GM21360 (cell line): ENCODE measurements at regions not wholly inside any gene's neighbourhood (a gene's known extent, or its start where the extent isn't known, plus 50 kb on each side); places are given as distances from the start of the nearest gene placed in this dataset.

Experiments
- ATAC-seq: cut with Tn5 transposase; IDR thresholded peaks from one replicate; pipeline ENCODE4 v1.9.1; 2021; ENCODE audit warnings: mild to moderate bottlenecking, moderate library complexity; ENCODE audit not compliant: unreplicated experiment

DNA sequence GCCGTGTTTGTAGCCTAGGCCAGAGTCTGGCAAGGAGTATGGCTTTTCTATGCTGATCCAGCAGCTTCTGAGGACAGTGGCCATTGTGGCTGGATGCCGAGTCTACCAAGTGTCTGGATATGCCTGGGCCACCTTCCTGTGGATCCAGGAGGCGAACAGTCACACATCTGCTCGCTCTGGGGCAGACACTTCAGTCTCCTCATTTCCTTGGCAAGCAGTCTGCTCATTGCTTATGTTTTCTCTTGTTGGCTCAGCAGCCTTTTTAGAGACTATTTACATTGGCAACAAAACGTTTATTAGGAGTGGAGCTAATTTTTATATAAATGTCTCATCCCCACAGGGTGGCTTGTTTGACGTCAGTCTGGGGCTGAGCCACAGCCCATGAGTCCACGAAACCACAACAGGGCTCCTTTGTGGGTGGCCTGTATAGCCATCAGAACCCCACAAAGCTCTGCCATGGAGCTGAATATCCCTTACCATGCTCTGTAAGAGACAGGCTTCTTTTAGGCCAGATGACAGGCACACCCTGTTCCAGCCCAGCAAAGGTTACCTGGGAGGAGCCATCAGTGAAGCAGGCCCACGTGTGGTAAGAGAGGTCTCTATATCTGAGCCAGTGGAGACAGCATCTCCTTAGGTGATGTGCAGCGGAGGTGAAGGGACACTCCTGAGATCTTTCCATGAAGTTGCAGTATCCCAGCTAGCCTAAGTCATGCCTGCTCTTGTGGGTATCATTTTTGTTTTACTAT lies 221.7 kb downstream of the DIRAS2 start:
- ATAC-seq, result no peak

DNA sequence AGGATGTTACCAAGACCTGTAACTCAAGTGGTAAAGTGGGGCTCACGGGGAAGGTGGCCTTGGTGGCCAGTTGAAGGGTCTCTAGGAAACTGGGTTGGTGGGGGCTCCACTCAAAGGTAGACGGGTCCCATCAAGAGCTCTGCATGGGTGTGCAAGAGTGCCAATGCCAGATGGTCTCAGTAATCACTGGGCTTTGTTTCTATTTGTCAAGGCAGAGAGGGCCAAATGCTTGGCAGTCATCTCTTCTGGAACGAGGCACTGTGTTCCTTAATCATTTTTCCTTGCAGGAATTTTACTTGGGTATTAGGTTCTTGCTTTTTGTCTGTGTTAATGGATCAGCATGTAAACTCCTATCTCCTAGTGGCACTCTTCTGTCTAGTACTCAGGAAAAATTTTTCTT lies 220.8 kb downstream of the DIRAS2 start:
- no peak for ATAC-seq

DNA sequence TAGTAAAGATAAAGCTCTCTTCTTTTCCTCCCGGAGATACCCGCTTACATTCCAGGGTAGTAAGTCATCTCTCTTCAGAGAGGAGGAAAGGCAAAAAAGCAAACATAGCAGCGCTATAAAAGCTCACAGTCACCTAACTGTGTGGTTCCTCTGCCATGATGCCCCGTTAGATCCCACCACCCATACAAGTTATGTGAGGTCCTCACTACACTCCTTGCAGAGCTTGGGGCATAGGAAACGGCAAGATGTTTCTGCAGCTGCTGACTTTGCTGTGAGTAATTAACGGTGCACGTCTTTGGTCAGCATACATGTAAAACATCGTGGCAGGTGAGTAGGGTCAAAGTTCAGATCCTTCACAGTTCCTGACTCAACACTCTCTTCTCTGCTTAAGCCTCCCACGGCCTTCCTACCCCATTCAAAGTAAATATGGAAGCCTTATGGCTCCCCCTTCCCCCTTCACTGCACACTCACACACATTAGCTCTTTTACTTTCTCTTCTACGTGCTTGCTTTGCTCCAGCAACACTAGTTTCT lies 218.9 kb downstream of the DIRAS2 start:
- no peak for ATAC-seq

DNA sequence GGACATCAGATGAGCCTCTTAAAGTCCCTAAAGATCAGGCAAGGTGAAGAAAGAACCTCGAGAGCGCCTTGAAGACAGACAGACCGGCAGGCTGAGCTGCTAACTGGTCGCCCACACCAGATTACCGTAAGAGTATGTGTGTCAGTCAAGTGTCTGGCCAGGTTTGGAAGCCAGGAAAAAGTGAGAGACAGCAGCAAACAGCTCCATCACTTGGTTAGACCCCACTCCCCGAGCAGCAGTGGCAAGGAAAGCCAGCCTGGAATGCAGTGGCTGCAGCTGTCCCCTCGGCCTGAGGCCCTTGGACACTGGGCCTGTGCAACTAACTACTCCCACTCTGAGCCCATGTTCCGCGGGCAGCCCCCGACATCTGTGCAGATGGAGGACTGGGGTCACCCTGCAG lies 214.1 kb downstream of the DIRAS2 start:
- ATAC-seq, result no peak

DNA sequence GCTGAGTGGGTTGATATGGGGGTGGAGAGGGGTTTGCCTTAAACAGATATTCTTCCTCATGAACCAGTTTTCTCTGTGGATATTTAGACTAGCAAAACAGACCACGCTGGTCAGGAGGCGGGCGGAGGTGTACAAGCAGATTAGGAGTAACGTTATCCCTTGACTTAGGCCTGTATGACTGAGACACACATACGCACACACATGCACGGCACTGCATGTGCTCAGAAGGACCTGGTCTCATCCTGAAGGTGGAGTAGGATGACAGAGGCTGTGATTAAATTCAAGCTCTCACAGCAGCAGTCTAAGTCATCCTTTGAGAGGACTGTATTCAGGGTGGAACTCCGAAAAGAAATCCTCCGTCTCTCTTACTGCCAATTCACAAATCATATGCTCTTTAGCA lies 209.7 kb downstream of the DIRAS2 start:
- no peak for ATAC-seq

DNA sequence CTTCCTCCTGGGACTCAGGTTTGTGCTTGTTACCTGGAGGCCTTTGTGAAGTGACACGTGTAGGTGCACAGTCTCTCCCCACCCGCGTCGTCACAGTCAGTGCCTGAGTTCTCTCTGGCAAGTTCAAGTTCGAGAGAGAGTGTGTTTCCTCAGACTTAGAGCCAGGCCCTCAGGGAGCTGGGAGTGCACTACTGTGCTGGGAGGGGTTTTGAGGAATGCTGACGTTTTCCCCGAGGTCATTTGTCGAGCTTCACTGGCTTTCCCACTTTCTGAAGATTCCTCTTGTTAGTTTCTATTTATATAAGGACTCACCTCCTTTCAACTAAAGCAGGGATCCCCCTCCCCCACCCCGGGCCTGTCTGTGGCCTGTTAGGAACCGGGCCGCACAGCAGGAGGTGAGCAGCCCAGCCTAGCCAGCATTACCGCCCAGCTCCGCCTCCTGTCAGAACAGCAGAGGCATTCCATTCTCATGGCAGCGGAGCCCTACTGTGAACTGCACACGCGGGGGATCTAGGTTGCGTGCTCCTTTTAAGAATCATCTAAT lies 209.2 kb downstream of the DIRAS2 start:
- ATAC-seq, result no peak

DNA sequence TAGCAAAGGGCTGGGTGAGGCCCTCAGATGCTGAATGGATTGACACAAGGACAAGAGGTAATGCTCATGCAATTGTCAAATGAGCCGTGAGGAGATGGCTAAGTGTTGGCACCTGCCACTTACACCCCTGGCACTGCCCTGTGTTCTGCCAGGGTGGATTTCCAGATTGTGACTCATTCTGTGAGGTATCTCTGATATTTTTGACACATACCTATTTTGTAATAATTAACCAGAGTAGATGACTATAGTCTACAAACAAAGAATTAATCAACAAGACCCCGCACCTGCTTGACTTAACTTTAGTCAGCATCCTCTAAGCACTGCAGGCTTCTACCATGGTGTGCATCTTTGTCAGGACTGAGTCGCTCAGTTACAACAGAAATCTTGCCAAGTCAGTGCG lies 200.8 kb downstream of the DIRAS2 start:
- ATAC-seq, result no peak

DNA sequence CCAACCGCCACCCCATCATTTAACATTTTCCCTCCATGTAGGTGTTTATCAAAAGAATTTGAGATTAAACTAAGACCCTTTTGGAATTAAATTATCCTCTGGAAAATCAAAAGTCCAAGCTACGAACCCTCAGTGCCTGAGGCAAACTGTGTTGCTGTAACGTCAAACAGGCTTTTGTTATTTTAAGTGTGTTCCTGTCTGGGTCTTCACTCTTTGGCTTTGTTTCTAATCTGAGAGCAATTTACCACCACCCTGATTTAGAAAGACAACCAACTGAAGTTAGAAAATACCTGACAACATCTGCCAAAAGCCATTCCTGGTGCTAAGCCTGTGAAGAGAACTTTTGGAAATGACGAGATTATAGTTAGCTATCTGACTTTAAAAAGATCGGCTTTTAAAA lies 199.9 kb downstream of the DIRAS2 start:
- no peak for ATAC-seq

DNA sequence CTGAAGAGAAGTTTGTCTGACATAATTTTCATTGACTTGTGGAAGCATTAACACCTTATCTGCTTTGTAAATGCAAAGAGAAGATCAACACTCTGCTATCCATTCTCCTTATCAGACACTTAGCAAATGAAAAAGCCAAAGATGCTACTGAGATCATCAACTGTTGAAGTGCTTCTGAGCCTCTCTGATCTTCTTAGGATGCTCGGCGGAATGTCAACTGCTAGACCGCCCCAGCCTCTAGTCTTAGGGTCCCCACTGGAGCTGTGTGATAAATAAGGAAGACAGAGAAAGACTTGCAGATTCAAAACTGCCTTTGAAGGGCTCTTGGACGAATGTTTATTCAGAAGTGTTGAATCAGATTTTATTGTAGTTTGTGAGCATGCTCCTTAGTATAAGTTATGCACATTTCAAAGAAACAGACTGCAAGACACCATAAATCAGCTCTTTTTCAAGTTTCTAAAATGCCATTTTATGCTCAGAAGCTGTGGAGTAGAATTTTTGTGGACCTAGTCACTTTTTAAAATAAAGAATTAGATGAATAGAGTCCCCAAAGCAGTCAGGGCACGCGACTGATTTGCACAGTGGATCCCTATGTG lies 197.9 kb downstream of the DIRAS2 start:
- ATAC-seq, result no peak

DNA sequence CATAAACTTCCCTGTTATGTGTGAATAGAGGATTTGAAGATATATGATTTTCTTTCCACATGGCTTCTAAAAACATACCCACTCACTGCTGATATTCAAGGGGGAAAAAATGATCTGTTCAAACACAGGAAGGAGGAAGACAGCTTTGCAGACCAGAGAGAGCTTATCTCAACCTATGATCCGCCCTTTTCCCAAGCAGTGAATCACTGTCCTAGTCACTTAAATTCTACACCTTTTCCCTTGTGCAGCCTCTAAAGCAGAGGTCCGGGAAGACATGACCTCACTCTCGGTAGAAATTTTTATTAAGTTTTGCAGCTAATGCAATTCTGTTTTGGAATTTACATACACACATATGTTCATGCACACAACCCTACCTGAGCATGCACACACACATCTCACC lies 197.2 kb downstream of the DIRAS2 start:
- ATAC-seq, result no peak

DNA sequence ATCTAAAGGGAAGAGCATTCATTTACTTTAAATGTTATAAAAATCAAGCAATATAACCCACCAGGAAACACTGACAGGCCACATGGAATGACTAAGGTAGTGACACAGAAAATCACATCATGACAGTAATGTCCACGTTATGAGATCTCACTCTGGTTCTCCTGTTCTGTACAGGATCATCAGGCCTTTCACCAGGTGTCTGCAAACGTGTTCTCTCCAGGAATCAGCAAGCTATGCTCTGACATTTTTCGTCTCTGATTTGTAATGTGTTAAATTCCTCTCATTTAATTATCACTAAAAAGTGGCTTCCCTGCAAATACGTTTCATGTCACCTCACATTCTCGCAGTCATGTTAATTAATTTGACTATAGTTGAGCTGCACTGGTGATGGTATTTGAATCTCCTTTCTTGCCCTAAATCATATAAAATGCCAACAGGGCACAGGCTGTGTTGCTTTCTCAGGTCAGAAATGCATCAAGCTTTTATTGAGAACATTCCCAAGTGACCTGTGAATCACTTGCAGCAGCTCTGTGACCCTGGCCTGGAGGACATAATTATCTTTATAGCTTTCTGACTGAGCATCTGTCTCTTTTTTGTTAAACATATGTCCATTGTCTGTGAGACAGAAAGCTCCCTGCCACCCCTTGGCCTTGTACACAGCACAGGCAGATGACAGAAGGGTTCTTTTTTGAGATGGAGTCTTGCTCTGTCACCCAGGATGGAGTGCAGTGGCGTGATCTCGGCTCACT lies 196.2 kb downstream of the DIRAS2 start:
- ATAC-seq, result no peak

DNA sequence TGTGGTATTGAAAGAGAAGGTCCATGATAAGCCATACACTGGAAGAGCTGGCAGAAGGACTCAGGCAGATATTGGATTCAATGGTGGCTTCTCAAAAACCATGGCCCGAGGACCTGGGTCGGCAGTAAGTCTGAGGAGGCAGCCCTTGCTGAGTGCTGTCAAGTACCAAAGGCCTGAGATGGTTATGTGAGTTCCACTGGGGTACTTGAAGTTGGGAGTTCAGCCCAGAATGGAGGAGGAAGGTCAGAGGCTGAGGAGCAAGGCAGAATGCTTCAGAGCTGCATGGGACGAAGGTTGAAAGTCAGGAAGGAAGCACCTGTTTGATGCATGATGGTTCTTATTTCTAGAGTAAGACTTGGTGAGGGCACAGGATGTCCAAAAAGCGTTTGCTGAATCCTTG lies 194.9 kb downstream of the DIRAS2 start:
- ATAC-seq, result no peak

DNA sequence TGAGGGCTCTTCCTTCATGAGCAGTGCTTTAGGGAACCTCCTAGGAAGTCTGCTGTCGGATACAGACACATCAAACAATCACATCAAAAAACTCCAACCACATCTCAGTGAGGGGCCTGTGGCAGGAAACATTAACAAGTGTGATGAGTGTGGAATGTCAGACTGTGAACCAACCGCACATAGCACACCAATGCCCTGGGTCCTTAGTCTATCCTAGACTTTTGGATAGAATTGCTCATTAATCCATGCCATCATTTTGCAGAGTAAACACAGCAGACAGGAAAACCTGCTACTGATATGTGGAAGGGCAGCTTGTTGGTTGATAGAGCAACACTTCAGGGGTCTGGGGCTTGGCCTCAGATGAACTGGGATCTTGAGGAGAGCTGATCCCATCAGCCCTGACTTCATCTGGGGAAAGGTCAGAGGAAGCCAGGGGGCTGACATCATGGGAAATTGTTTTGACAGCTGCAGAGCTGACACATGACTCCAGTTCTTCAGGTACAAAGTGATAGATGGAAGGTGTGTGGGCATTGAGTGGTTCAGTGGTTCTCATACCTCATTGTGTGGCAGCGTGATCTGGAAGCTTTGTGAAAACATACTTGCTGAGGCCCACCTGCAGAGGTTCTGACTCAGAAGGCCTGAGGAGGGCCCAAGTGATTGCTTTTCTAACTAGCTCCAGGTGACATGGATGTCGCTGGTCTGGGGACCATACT lies 193.3 kb downstream of the DIRAS2 start:
- ATAC-seq, result no peak

DNA sequence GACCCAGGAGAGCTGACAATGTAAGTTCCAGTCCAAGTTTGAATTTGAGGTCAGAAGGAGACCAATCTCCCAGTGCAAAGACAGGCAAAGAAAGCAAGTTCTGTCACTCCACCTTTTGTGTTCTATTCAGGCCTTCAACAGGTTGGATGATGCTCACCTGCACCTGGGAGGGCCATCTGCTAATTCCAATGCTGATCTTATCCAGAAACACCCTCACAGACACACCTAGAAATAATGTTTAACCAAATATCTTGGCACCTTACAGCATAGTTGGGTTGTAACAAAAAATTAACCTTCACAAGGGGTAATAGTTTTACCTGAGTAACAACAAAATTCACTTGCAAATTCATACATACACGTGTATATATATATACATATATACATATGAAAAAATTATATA lies 190.8 kb downstream of the DIRAS2 start:
- no peak for ATAC-seq

DNA sequence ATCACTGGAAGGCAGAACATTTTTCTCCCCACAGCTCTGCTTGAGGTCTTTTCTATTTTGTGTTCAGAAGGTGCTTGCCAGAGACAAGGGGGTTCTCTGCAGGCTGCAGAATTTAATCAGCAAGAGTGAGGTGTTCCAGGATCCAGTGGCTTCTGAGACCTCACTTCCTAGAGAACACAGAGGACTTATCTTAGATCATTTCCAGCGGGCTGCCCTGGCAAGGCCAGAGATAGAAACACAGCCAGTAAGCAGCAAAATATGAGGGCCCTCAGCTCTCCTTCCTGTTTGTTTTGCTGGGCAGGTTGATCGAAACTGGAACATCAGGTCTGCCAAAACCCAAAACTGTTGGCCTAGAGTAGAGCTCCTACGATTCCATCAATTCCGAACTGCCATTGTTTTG lies 187.3 kb downstream of the DIRAS2 start:
- ATAC-seq, result no peak

DNA sequence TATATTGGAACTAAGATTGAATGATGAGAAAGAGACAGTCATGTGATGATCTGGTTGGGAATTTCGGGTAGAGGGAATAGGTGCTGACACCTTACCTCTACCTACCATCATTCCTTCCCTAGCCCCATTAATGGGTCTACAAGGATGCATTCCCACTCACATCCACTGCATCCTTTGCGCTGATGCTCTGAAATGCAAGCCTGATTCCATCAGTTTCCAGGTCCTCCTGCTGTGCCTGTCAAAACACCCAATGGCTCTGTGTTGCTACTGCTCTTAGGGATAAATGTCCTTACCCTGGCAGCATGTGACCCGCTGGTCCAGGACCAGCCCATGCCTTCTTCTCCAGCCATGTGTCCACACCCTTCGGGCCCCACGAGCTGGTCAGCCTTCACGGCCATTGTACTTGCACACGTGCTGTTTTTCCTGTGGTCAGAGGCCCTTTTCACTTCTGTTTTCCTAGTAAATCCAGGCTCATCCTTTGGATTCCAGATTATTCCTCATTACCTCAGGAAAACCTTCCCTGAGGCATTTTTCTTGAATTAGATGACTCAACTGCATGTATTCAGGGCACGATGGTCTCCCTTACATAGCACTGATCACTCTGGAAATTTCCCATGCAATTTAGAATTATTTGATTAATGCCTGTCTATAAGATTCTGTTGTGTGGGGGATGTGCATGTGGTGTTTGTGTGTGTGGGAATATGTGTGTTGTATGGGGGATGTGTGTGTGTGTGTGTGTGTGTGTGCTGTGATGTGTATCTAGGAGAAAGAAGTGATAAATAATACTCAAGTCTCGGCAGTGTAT lies 185.0 kb downstream of the DIRAS2 start:
- ATAC-seq, result no peak

DNA sequence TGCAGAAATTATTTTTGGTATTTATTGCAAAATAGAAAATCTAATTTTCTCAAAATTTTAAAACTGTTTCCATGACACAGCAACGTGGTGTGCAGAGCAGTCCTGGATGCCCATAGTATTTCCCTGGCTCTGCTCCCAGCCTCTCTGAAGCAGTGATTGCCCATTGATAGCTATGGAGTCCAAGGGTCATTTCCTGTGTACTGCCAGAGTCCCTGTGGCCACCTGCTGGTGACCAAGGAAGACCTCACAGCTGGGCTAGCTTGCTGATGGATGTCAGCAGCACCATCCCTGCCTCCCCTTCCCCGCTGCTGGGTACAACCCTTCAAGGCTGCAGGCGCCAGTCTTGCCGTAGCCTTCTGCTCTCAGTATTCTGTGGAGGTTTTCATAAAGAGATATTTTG lies 184.1 kb downstream of the DIRAS2 start:
- ATAC-seq, result no peak

DNA sequence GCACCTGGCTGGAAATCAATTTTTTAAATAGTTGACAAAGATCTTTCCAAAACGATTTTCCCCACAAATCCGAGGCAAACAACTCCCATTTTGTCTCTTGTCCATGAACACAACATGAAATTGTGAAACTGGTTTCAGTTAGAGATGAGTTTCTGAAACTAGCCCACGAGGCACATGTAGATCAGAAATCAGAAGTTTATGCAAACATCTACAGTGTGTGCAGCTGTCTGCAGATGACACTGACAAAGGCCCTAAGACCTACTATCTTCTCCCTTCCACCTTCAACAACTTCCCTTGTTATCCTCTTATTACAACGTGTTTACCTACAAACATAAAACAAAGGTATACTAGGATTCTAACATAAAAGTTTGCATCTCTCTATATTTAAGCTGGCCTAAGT lies 183.3 kb downstream of the DIRAS2 start:
- ATAC-seq, result no peak

DNA sequence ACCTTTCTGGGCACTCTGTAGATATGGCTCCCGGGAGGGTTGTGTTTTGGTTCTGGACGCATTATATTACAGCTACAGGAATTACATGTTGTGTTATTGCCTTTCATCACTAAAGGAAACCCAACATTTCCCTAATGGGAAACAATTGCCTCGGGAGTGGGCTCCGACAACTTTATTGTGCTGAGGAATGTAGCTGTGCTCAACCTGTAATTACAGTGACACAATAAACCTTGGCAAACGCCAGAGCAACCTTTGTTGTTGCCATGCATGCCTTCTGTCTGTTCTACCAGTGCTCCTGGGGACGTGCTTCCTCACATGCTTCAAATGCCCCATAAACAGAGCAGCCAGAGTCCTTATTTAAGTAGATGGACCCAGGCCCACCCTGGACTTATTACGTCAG lies 182.4 kb downstream of the DIRAS2 start:
- ATAC-seq, result no peak

DNA sequence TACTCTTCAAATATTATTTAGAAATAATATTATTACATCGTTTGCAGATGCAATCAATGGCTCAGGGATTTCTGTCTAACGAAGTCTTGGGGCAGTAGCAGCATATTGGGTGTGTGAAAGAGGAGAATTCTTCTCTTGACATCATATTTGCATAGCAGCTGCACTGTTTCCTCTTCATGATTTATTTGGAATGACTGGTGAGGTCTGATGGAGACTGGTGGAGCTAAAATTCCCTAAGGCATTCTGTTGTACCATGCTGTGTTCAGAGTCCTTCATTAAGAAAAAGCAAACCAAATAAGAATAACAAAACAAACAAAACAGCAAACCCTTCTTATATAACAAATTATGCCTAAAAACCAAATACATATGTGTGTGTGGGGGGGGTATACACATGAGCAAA lies 177.6 kb downstream of the DIRAS2 start:
- ATAC-seq, result no peak
